ENCODE measurements at regions not wholly inside any gene's neighbourhood (a gene's known extent, or its start where the extent isn't known, plus 50 kb on each side); places are given as distances from the start of the nearest gene placed in this dataset.

DNA sequence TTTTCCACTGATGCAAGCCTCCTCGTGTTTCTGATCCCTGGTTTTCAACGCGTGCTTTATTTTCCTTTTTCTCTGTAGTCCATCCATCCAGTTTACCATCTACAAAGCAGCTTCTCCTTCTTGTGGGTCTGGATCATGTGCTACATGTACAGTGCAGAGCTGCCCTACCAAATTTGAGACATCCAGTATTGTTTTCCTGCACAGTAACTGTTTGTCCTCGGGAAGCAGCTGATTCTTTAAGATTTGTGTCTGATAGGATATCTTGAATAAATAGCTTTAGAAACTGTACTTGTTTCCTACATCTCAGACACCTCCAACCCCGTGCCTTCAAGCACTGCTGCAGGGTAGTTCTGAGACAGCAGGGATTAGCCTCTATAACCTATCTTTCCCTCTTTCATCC lies 368.1 kb upstream of the FAR2 start:
- no peaks in the 10 kb centered on the region for H3K9me3 Mint-ChIP-seq (ENCODE audit: unreplicated experiment)
- no peak overlapping the region for H3K4me3 Mint-ChIP-seq (ENCODE audit: unreplicated experiment)
- ChIA-PET CTCF (no interaction called here), POLR2A (no interaction called here)
- intact Hi-C loops (cut with micrococcal nuclease; ENCODE audit: unreplicated experiment), result no loop called here
- Histone ChIP-seq H3K36me3 (ENCODE audit: control insufficient read depth, insufficient read depth, low read length) (no peaks in the 10 kb centered on the region), H3K9me3 (no peaks in the 10 kb centered on the region), H3K27me3 (replicated peaks; ENCODE audit: control insufficient read depth, insufficient read depth, low read length) (no peaks in the 10 kb centered on the region), H3K4me1 (no peaks in the 10 kb centered on the region), H3K4me3 (ENCODE audit: low read depth, low read length) (no peak overlapping the region)
- DNase-seq, result no peak
- TF ChIP-seq, protein P1, sequence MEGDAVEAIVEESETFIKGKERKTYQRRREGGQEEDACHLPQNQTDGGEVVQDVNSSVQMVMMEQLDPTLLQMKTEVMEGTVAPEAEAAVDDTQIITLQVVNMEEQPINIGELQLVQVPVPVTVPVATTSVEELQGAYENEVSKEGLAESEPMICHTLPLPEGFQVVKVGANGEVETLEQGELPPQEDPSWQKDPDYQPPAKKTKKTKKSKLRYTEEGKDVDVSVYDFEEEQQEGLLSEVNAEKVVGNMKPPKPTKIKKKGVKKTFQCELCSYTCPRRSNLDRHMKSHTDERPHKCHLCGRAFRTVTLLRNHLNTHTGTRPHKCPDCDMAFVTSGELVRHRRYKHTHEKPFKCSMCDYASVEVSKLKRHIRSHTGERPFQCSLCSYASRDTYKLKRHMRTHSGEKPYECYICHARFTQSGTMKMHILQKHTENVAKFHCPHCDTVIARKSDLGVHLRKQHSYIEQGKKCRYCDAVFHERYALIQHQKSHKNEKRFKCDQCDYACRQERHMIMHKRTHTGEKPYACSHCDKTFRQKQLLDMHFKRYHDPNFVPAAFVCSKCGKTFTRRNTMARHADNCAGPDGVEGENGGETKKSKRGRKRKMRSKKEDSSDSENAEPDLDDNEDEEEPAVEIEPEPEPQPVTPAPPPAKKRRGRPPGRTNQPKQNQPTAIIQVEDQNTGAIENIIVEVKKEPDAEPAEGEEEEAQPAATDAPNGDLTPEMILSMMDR (IDR thresholded peaks at IDR 0.05; ENCODE audit: insufficient read depth in 1 of 2, low read depth in 1 of 2, low read length in 1 of 2, severe bottlenecking in 1 of 2, unreplicated experiment in 1 of 2), result no peak
- BruUV-seq (replicated peaks), result no TSS peak
- no peak overlapping the region for H3K27ac Mint-ChIP-seq (ENCODE audit: unreplicated experiment)
- peaks cover 8% of the 10 kb centered on the region for H3K27me3 Mint-ChIP-seq (ENCODE audit: insufficient read depth, unreplicated experiment)
- H3K4me1 Mint-ChIP-seq (ENCODE audit: low read depth, unreplicated experiment), result no peaks in the 10 kb centered on the region
- no peaks in the 10 kb centered on the region for H3K36me3 Mint-ChIP-seq (ENCODE audit: insufficient read depth, unreplicated experiment)

DNA sequence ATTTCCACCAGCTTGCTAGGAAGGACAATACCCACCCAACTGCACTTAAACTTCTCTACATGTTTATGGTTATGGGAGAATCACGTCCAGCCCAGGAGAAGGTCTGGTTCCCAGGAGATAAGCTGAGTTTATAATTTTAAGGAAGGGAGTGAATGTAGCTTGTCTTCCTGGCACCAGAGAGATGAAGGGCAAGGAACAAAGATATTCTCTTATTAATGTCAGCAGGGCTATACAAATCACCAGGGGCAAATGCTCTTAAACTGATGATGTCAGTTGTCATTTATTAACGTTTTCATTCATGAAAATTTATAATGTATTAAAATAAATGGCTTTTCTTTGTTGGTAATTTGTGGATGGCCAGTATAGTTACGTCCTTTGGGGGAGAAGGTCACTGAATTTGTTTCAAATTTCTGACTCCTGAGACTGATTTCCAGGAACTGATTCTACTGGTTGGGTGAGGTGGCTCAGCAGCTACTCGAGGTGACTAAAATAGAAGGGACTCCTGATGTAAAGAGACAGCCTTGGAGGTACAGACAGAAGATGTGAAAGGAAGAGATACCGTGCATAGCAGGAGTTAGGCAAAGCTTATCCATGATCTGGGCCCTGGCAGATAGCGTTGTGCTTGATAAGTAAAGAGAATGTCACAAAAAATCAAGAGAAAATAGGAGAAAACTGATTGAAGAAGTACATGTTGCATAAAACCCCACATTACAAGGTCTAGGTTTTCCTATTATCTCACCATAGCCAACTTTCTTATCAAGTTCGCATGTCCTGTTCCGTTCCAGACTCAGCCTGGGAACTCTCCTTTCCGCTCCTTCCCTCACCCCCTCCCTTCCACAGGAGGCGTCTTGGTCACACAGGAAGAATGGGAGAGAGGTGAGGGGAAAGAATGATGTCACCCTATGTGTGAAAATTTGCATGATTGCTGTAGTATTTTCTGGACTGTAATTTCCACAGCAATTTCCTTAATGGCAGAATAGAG lies 367.1 kb upstream of the FAR2 start:
- no peak for DNase-seq
- BruUV-seq (replicated peaks), result no TSS peak
- no peaks in the 10 kb centered on the region for H3K4me1 Mint-ChIP-seq (ENCODE audit: low read depth, unreplicated experiment)
- TF ChIP-seq, protein P1 (IDR thresholded peaks at IDR 0.05; ENCODE audit: insufficient read depth in 1 of 2, low read depth in 1 of 2, low read length in 1 of 2, severe bottlenecking in 1 of 2, unreplicated experiment in 1 of 2), result no peak
- H3K27ac Mint-ChIP-seq (ENCODE audit: unreplicated experiment), result no peak overlapping the region
- H3K9me3 ChIP-seq, result no peaks in the 10 kb centered on the region
- ChIA-PET CTCF (no interaction called here), POLR2A (no interaction called here)
- H3K4me1 ChIP-seq, result no peaks in the 10 kb centered on the region
- H3K27me3 Mint-ChIP-seq (ENCODE audit: insufficient read depth, unreplicated experiment), result peaks cover 11% of the 10 kb centered on the region
- intact Hi-C loops (cut with micrococcal nuclease; ENCODE audit: unreplicated experiment), result no loop called here
- H3K4me3 Mint-ChIP-seq (ENCODE audit: unreplicated experiment), result no peak overlapping the region
- no peaks in the 10 kb centered on the region for H3K27me3 ChIP-seq (replicated peaks; ENCODE audit: control insufficient read depth, insufficient read depth, low read length)
- H3K4me3 ChIP-seq (ENCODE audit: low read depth, low read length), result no peak overlapping the region
- H3K9me3 Mint-ChIP-seq (ENCODE audit: unreplicated experiment), result no peaks in the 10 kb centered on the region
- no peaks in the 10 kb centered on the region for H3K36me3 ChIP-seq (ENCODE audit: control insufficient read depth, insufficient read depth, low read length)
- no peaks in the 10 kb centered on the region for H3K36me3 Mint-ChIP-seq (ENCODE audit: insufficient read depth, unreplicated experiment)

DNA sequence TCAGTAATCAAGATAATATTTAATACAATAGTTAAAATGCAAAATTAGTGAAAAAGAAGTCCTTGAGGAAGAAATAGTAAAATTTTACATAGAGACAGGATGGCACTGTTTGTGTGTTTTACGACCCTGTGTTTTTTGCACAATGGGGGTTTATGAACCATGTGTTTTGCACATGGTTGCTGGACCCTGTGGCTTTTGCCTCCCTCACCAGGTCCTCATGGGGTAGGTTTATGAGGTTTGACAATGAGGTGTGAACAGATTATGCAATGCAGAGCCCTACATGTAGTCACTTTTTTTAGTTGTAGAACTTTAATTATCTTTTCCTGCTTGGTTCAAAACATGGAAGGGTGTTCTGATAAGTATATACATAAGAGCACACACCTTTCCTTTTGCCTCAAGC lies 366.3 kb upstream of the FAR2 start:
- no peak overlapping the region for H3K4me3 Mint-ChIP-seq (ENCODE audit: unreplicated experiment)
- no peak overlapping the region for H3K27ac Mint-ChIP-seq (ENCODE audit: unreplicated experiment)
- intact Hi-C loops (cut with micrococcal nuclease; ENCODE audit: unreplicated experiment), result no loop called here
- TF ChIP-seq, protein P1 (IDR thresholded peaks at IDR 0.05; ENCODE audit: insufficient read depth in 1 of 2, low read depth in 1 of 2, low read length in 1 of 2, severe bottlenecking in 1 of 2, unreplicated experiment in 1 of 2), result no peak
- POLR2A ChIA-PET, result no interaction called here
- Histone ChIP-seq H3K27me3 (replicated peaks; ENCODE audit: control insufficient read depth, insufficient read depth, low read length) (no peaks in the 10 kb centered on the region), H3K4me1 (no peaks in the 10 kb centered on the region), H3K9me3 (no peaks in the 10 kb centered on the region), H3K36me3 (ENCODE audit: control insufficient read depth, insufficient read depth, low read length) (no peaks in the 10 kb centered on the region), H3K4me3 (ENCODE audit: low read depth, low read length) (no peak overlapping the region)
- no TSS peak for BruUV-seq (replicated peaks)
- H3K27me3 Mint-ChIP-seq (ENCODE audit: insufficient read depth, unreplicated experiment), result peaks cover 13% of the 10 kb centered on the region
- DNase-seq, result no peak
- H3K4me1 Mint-ChIP-seq (ENCODE audit: low read depth, unreplicated experiment), result no peaks in the 10 kb centered on the region
- H3K36me3 Mint-ChIP-seq (ENCODE audit: insufficient read depth, unreplicated experiment), result no peaks in the 10 kb centered on the region
- H3K9me3 Mint-ChIP-seq (ENCODE audit: unreplicated experiment), result no peaks in the 10 kb centered on the region
- CTCF ChIA-PET, result no interaction called here
